Lung (tissue), 11 donors: ENCODE measurements at regions not wholly inside any gene's neighbourhood (a gene's known extent, or its start where the extent isn't known, plus 50 kb on each side); places are given as distances from the start of the nearest gene placed in this dataset.

ENCODE experiments used
- ATAC-seq: fragments of 200-7000 bp; cut with Tn5 transposase; one replicate; pipeline ENCODE4 v1.9.1; 2020; ENCODE audit warnings: moderate number of reproducible peaks; ENCODE audit not compliant: insufficient read depth, low FRiP score
- DNase-seq, 3 donors: peaks; one replicate each; pipeline ENCODE4 v3.0.0-alpha.2; 2013 to 2017
- H3K27ac ChIP-seq, 2 donors: one replicate each; pipeline ENCODE4 v1.5.1; 2013; ENCODE audit warnings: mild to moderate bottlenecking in 2 of 2, moderate library complexity in 2 of 2, control low read depth in 1 of 2, inconsistent platforms in 1 of 2, low read depth in 1 of 2, low read length in 1 of 2
- H3K27me3 ChIP-seq, 3 donors: one replicate each; pipeline ENCODE4 v1.5.1; 2013; ENCODE audit warnings: low read length in 2 of 3; ENCODE audit not compliant: control insufficient read depth in 3 of 3, insufficient read depth in 3 of 3
- H3K36me3 ChIP-seq, 4 donors: one replicate each; pipeline ENCODE4 v1.5.1; 2013; ENCODE audit warnings: low read length in 4 of 4, mild to moderate bottlenecking in 1 of 4, moderate library complexity in 1 of 4; ENCODE audit not compliant: control insufficient read depth in 4 of 4, insufficient read depth in 4 of 4
- H3K4me1 ChIP-seq, 5 donors: one replicate each; pipeline ENCODE4 v1.5.1; 2013; ENCODE audit warnings: low read length in 5 of 5, mild to moderate bottlenecking in 2 of 5, moderate library complexity in 1 of 5; ENCODE audit not compliant: control insufficient read depth in 5 of 5, insufficient read depth in 5 of 5
- H3K4me3 ChIP-seq: one replicate; pipeline ENCODE4 v1.5.1; 2013; ENCODE audit warnings: mild to moderate bottlenecking, control low read depth, moderate library complexity
- H3K9ac ChIP-seq, 2 donors: one replicate each; pipeline ENCODE4 v1.5.1; 2013; ENCODE audit warnings: low read length in 2 of 2, control low read depth in 1 of 2; ENCODE audit not compliant: insufficient read depth in 1 of 2
- H3K9me3 ChIP-seq, 4 donors: one replicate each; pipeline ENCODE4 v1.5.1; 2013; ENCODE audit warnings: low read length in 3 of 4, mild to moderate bottlenecking in 1 of 4, moderate library complexity in 1 of 4; ENCODE audit not compliant: control insufficient read depth in 4 of 4, insufficient read depth in 3 of 4
- WGBS, 2 donors: extraction: QIAGEN DNeasy Blood & Tissue Kit; methylation state at CpG; one replicate each; pipeline ENCODE4 v1.1.7; 2013; 5-methylcytosine and 5-hydroxymethylcytosine counted together
- TF ChIP-seq, protein P1 (sequence below): IDR thresholded peaks from 2 replicates; pipeline ENCODE4 v1.5.1; 2012; ENCODE audit warnings: mild to moderate bottlenecking; ENCODE audit errors: control extremely low read depth, extremely low read depth
- donor health status: control.
- donor health status: control.
- donor health status: Bipolar disorder and iron deficiency.
- donor health status: healthy.
- donor health status: DM: yes; HTN: yes; CAD: no.

DNA sequence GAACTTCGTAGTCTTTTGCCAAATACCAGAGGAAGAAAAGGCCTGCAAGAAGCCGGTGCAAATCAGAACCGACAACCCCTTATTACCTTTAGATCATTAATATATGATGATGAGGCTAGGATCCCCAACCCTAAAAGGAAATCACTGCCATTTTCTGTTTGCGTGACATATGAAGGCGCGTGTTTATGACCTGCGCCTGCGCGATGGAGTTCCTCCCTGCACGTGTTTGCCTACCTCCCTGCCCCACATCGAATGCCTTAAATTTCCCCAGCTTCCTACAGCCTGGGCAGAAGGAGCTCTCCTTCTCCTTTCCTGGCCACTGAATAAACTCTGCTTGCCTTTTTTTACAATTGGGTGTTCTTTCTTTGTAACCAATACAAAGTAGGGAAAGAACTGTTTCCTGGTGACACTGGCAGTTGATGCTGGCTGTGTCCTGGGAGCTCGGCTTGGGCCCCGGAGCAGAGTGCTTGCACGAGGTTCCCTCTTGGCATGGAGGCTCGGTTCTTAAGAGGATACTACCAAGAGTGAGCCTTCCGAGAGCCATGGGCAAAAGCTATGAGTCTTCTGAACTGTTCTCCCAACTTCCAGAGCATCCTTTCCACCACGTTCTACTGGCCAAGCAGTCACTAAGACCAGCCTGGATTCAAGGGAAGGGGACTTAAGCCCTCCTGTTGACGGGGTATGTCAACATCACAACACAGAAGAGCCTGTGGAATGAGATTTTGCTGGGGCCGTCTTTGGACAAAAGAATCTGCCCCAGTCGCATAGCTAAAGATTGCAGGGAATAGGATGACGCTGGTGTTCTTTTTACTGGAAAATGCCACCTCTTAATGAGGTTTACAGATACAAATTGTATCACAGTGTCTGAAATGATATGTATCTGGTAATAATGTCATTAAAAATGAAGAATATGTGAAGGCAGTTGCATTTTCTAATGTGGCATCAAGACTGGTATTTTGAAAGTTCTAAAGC lies 179.8 kb downstream of the SH3BP4 start:
- Histone ChIP-seq H3K27me3 (no peaks in the 10 kb centered on the region), H3K36me3 (no peaks in the 10 kb centered on the region), H3K4me3 (no peak overlapping the region), H3K27ac (no peak overlapping the region), H3K9me3 (no peaks in the 10 kb centered on the region), H3K4me1 (peaks cover 0 to 6% (median 0%) of the 10 kb centered on the region in 5 donors), H3K9ac (no peak overlapping the region)
- ATAC-seq (no peak), DNase-seq (no peak)
- WGBS, 2 donors: 88 to 91% methylated on average over 21 of the region's 21 CpGs
- TF ChIP-seq, protein P1, sequence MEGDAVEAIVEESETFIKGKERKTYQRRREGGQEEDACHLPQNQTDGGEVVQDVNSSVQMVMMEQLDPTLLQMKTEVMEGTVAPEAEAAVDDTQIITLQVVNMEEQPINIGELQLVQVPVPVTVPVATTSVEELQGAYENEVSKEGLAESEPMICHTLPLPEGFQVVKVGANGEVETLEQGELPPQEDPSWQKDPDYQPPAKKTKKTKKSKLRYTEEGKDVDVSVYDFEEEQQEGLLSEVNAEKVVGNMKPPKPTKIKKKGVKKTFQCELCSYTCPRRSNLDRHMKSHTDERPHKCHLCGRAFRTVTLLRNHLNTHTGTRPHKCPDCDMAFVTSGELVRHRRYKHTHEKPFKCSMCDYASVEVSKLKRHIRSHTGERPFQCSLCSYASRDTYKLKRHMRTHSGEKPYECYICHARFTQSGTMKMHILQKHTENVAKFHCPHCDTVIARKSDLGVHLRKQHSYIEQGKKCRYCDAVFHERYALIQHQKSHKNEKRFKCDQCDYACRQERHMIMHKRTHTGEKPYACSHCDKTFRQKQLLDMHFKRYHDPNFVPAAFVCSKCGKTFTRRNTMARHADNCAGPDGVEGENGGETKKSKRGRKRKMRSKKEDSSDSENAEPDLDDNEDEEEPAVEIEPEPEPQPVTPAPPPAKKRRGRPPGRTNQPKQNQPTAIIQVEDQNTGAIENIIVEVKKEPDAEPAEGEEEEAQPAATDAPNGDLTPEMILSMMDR: no peak

DNA sequence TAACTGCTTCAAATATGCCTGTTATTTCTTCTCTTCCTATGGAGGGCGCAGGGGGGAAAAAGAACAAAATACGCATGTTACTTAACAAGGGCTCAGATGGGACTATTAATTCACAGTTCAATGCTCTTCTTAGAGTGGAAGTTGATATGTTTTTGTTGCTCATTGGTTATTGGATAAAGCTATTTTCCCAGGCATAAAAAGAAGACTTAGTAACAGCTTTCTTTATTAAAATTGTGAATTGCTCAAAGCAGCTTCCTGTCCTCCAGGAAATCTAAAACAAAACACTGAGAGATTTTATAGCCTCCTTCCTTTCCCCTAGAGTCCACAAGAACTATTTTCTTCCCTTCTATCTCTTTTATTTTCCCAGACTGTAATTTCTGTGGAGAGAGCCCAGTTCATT lies 180.8 kb downstream of the SH3BP4 start:
- no peaks in the 10 kb centered on the region for H3K27me3 ChIP-seq
- WGBS, 2 donors: 95 to 96% methylated on average over 2 of the region's 2 CpGs
- H3K27ac ChIP-seq: no peak overlapping the region
- no peaks in the 10 kb centered on the region for H3K9me3 ChIP-seq
- H3K36me3 ChIP-seq: no peaks in the 10 kb centered on the region
- TF ChIP-seq, protein P1: no peak
- no peak for ATAC-seq
- no peak for DNase-seq
- H3K4me3 ChIP-seq: no peak overlapping the region
- H3K4me1 ChIP-seq: peaks cover 0 to 5% (median 0%) of the 10 kb centered on the region in 5 donors
- H3K9ac ChIP-seq: no peak overlapping the region

DNA sequence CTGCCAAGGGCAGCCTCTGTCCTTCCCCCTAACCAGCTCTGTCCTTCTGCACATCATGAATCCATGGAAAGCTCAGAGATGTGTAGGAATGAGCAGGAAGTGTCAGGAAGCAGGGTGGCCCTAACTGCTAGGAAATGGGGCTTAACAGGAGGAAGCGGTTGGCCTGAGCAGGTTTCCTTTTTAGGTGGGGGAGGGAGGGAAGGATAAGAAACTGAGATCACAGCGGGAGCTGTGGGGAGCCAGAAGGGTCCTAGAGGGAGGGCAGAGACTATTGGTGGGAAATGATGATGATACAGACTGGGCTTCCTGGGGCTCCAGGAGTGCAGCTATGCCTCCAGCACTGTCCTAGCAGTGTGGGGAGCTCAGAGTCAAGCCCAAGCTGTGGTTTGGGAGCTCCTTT lies 182.0 kb downstream of the SH3BP4 start:
- Histone ChIP-seq H3K4me3 (no peak overlapping the region), H3K36me3 (no peaks in the 10 kb centered on the region), H3K4me1 (peaks cover 0 to 5% (median 0%) of the 10 kb centered on the region in 5 donors), H3K9me3 (no peaks in the 10 kb centered on the region), H3K9ac (no peak overlapping the region), H3K27me3 (no peaks in the 10 kb centered on the region), H3K27ac (no peak overlapping the region)
- ATAC-seq (no peak), DNase-seq (no peak)
- WGBS, 2 donors: 21 to 43% methylated on average over 2 of the region's 2 CpGs
- TF ChIP-seq, protein P1: no peak
